PFSK-1 (cell line): ENCODE measurements at regions not wholly inside any gene's neighbourhood (a gene's known extent, or its start where the extent isn't known, plus 50 kb on each side); places are given as distances from the start of the nearest gene placed in this dataset.

Experiments used
- POLR2AphosphoS5 ChIP-seq: IDR thresholded peaks from 2 replicates; pipeline ENCODE4 v1.6.1; 2012; ENCODE audit warnings: low read depth, mild to moderate bottlenecking, control low read depth, low read length, moderate library complexity
- SIN3A ChIP-seq: IDR thresholded peaks from 2 replicates; pipeline ENCODE4 v1.6.1; 2012; ENCODE audit warnings: mild to moderate bottlenecking, low read length, moderate library complexity, borderline replicate concordance; ENCODE audit not compliant: insufficient read depth
- TAF1 ChIP-seq: IDR thresholded peaks from 2 replicates; pipeline ENCODE4 v1.6.1; 2012; ENCODE audit warnings: low read length, control low read depth, borderline replicate concordance; ENCODE audit not compliant: insufficient read depth
- TF ChIP-seq, protein P1 (sequence below), 2 experiments: IDR thresholded peaks; 2 replicates each; pipeline versions ENCODE4 v1.6.1 to v1.8.0; 2011 to 2012; ENCODE audit warnings: low read depth in 2 of 2, low read length in 2 of 2, control low read depth in 1 of 2, inconsistent platforms in 1 of 2, mild to moderate bottlenecking in 1 of 2, moderate library complexity in 1 of 2; ENCODE audit not compliant: insufficient read depth in 1 of 2

DNA sequence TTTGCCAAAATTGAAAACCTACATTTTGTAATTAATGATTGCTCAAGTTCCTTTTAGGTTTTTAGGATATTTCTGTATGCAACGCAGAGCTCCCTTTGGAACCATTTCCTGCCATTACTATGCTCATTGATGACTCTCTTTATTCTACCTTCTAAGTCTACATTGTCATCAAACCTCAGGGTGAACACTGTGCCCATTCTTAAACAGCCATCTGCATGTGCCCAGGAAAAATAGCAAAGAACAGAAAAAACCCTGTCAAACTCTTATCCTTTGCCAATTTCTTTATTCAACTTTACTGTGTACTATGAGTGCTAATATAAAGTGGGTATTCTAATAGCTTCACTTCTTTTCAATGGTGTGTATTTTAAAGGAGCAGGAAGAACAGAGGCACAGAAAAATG lies 1455.9 kb downstream of the ADGRL3 start:
- TF ChIP-seq, protein P1, sequence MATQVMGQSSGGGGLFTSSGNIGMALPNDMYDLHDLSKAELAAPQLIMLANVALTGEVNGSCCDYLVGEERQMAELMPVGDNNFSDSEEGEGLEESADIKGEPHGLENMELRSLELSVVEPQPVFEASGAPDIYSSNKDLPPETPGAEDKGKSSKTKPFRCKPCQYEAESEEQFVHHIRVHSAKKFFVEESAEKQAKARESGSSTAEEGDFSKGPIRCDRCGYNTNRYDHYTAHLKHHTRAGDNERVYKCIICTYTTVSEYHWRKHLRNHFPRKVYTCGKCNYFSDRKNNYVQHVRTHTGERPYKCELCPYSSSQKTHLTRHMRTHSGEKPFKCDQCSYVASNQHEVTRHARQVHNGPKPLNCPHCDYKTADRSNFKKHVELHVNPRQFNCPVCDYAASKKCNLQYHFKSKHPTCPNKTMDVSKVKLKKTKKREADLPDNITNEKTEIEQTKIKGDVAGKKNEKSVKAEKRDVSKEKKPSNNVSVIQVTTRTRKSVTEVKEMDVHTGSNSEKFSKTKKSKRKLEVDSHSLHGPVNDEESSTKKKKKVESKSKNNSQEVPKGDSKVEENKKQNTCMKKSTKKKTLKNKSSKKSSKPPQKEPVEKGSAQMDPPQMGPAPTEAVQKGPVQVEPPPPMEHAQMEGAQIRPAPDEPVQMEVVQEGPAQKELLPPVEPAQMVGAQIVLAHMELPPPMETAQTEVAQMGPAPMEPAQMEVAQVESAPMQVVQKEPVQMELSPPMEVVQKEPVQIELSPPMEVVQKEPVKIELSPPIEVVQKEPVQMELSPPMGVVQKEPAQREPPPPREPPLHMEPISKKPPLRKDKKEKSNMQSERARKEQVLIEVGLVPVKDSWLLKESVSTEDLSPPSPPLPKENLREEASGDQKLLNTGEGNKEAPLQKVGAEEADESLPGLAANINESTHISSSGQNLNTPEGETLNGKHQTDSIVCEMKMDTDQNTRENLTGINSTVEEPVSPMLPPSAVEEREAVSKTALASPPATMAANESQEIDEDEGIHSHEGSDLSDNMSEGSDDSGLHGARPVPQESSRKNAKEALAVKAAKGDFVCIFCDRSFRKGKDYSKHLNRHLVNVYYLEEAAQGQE (IDR thresholded peaks at IDR 0.05; ENCODE audit: insufficient read depth in 1 of 2, low read depth in 2 of 2, low read length in 2 of 2): no peak
- TF ChIP-seq POLR2AphosphoS5: no peak
- TF ChIP-seq TAF1: no peak
- no peak for TF ChIP-seq SIN3A
